Kasumi-1 (cell line): ENCODE measurements at regions not wholly inside any gene's neighbourhood (a gene's known extent, or its start where the extent isn't known, plus 50 kb on each side); places are given as distances from the start of the nearest gene placed in this dataset.
"Not testable (repeated sequence)": the region's sequence is repeated elsewhere in the genome, so short reads cannot be mapped to it uniquely, and the experiment has no call there.

Experiments
- DNase-seq, 2 experiments: peaks; one replicate each; lab custom pipeline; 2025; lab: John Stamatoyannopoulos, UW

DNA sequence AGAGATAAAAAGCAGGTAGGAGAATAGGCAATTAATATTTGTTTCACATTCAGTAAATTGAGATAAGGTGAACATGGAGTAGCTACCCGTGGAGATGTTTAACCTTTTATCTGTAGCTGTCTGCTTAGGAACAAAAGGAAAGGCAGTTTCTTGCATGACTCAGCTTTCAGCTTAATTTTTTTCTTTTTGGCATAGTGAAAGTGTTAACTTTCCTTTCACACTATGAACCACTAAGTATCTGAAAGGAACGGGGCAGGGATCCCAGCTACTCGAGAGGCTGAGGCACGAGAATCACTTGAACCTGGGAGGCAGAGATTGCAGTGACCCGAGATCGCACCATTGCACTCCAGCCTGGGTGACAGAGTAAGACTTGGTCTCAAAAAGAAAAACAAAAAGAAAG is 176.0 kb downstream of the LACC1 start:
- DNase-seq, result not testable (repeated sequence)

DNA sequence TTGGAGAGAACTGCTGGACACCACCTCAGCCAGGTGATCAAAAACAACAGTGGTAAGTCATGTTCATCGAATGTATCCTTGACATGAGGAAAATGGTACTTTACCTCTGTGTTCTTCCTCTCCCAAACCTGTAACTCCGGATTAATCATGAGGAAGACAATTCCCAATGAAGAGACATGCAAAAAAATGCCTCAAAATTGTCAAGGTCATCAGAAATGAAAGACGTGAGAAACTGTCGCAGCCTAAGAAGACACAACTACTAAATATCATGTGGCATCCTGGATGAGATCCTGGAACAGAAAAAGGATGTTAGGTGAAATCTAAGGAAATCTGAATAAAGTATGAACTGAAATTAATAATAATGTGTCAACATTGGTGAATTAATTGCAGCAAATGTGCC is 178.4 kb downstream of the LACC1 start:
- DNase-seq, result no peak

DNA sequence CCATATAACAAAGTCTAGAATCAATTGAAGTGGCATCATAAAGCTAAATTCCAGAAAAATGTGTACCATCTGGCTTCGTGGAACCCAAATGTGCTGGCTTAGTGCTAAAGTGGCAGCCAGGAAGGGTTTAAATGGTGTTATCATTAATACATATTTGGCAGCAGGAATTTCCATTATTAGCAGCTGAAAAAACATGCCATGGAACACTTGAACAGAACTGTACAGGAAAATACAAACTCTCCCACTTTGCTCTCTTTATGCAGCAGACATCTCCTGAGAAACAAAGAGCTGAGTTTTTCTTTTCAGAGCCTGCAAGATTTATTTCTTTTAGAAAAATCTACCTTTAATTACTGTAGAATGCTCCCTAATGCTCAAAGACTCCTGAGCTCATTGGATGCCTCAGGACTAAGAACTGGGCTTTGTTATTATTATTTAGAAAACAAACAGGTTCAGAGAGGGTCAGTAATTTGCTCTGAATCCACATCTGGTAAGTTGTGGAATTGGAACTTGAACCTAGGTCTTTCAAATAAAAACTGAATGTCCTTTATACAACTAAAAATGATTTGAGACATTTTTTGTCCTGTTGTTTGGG is 179.0 kb downstream of the LACC1 start:
- no peak for DNase-seq

DNA sequence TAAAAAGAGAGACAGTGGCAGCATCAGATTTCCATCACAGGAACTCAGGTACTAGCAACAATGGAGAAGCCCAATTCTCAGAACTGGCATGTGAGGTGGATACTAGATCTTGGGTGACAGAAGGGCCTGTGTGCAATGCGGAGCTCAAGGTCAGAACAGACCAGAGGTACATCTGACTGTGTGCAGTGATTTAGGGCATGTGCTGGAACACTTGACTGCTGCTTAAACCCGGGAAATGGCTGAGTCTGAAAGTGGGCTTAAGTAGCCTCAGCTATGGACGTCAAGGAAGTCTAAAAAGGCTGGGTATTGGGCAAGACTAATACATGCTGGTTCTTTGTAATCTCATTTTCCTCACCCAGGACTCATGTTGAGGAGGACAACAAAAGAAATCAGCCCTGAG is 182.2 kb downstream of the LACC1 start:
- DNase-seq, result no peak

DNA sequence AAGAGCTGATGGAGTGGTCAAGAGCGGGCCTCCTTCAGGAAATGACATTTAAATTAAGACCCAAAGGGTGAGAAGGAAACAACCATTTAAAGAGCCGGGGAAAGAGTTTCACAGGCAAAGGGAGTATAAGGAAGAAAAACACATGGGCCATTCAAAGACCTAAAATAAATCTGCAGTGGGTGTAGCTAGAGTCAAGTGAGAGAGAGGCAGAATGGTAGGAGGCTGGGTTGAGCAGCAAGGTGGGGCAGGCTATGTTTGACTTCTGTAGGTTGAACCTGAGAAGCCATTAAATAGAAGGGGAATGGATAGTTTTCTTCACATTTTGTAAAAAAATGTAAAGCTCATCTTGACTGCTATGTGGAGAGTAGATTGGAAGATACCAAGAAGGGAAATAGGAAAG is 183.8 kb downstream of the LACC1 start:
- no peak for DNase-seq

DNA sequence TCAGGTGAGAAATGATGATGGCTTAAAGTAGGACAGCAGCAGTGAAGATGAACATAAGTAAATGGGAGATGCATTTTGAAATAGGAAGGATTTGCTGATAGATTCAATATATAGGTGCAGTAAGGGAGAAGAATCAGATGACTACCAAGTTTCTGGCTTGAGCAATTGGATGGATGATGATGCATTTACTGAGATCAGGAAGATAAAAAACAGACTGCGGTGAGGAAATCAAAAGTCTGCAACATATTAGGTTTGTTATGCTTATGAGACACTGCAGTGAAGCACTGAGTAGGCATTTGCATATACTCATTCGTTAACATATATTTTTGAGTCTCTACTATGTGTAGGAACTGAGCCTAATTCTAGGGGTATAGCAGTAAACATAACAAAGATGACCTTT is 184.2 kb downstream of the LACC1 start:
- no peak for DNase-seq

DNA sequence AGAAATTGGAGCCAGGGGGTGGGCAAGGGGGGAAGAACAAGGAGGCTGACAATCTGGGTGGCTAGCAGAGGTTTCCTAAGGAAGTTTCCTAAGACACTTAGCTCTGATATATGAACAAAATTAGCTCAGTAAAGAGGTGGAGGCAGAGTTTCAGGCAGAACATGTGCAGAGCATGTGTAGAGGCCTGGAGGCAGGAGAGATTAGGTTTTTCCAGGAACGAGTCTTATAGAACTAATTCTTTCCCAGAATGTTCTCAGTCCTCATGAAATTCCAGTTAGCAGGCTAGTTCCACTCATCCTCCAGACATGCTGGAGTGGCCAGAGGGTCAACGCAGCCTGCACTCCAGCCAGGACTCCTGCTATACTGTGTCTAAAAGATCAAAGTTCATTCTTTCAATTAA is 184.7 kb downstream of the LACC1 start:
- no peak for DNase-seq

DNA sequence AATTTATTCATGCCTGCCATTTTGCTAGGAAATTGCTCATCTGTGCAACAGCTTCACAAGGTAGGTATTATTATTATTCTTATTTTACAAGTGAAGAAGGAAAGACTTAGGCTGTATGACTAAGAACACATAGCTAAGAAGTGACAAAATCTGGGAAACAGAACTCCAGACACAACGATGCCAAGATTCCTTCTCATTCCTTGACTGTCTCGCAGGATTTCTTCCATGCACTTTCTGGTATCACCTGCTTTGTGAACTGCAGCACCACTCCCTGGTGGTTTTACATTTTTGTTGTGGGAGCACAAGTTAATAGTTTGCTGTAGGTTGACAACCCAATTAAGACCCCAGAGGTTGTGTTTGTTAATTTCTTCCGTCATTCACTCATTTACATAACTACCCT is 188.5 kb downstream of the LACC1 start:
- DNase-seq, result no peak

DNA sequence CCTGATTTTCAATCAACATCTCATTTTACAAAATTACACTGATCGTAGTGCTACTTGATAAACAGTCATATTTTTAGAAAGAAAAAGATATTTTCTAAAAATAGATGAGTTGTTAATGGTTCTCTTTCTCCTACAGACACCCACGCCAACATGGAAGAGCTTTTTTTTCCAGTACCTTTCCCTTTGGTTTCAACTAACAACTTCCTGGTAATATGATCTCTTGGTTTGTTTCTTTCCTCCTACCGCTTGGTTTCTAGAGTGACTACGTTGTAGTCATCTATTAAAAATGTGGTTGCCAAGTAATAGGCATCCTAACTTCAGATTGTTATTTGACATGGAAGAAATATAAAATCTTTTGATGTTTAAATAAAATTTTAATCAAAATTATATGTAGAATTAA is 189.0 kb downstream of the LACC1 start:
- no peak for DNase-seq

DNA sequence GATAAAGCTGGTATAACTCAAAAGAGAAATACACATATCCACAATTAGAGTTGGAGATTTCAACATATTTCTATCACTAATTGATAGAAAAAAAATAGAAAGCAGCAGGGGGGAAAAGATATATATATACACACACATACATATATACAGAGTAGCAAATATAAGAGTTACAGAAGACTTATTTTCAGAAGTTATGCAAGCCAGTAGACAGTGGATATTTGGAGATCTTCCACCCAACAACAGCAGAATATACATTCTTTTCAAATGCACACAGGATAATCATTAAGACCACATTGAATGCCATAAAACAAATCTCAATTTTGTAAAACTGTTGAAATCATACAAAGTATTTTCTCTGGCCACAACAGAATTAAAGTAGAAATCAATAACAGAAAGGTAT is 192.8 kb downstream of the LACC1 start:
- DNase-seq, result peak; percentile 3 to 34

DNA sequence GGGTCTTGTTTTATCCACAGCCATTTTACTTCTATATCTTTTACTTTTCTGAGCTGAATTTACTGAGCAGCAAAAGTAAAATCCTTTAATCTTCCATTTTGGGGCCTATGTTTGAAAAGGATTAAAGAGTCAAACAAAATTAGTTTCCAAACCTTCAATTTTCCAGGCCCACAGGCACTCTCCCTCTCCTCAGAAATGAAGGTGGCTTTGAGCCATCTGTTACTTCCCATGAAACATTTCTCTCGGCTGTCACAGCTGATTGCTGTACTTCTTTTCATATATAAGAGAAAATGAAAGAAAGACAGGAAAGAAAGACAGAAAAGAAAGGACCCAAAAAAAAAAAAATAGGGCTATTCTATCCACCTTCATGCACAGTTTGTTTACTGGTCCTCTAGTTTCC is 194.9 kb downstream of the LACC1 start:
- DNase-seq, result no peak

DNA sequence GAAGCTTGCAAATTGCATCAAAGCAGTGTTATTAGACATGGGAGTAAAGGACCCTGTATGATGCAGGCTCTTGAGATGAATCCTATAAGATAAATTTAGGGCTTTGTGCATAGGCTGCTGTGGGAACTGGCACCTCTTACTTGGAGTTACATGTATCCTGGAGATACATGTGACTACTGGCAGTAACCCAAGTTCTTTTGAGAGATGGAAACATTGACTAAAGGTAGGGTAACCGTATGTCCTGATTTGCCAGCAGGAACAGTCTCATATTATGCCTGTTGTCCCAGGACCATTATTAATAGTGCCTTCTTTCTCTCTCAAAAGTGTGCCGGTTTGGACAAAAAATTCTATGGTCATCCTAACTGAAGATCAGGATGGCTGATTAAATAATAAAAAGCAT is 195.4 kb downstream of the LACC1 start:
- no peak for DNase-seq

DNA sequence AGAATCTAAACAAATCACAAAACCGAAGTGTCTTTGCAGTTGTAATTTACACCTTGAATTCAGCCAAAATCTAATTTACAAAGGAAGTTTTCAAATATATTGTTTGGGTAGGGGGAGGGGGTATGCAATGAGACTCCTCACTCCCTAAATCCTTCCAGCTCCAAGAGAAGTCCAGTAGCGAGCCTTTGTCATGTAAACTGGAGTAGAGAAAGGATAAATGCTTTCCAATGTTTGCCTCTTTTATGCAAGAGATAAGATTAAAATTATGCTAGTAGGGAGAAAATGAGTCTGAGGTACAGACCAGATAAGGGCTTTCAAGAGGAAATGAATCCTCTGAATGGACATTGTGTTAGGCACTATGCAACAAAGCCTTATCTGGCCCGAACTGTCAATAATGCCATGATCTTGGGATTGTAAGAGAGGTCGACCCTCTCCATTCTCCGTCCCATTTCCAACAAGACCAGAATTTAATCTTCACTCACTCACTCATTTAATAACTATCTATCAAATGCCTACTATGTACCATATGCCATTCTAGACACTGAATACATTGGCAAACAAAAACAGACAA is 199.2 kb downstream of the LACC1 start:
- no peak for DNase-seq

DNA sequence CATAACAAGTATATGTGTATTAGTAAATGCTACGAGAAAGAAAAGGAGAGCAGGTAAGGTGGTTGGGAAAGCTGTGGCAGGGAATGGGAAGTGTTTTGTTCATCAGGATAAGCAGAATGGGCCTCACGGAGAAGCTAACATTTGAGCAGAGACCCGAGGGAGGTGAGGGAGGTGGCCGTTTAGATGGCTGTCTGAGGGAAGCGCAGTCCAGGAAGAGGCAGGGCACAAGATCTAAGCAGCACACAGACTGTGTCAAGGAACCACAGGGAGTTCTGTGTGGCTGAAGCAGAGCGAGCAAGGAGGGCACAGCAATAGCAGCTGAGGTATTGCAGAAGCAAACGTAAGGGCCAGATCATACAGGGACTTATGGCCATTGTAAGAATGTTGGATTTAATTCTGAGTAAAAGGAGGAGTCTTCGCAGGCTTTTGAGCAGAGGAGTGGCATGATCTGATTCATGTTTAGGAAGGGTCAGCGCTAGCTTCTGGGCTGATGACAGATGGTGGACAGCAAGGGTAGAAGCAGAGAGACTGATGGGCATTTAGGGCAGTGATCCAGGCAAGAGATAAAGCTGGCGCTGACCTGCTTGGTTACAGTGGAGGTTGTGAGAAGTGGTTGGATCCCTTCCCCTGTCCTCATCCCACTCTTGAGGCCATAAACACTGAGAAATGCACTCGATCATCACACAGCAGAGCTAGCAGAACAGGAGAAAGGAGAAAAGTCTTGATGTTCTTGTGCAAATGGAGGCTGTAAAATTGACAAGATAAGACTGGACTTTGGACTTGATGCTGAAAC is 199.9 kb downstream of the LACC1 start:
- DNase-seq, result no peak

DNA sequence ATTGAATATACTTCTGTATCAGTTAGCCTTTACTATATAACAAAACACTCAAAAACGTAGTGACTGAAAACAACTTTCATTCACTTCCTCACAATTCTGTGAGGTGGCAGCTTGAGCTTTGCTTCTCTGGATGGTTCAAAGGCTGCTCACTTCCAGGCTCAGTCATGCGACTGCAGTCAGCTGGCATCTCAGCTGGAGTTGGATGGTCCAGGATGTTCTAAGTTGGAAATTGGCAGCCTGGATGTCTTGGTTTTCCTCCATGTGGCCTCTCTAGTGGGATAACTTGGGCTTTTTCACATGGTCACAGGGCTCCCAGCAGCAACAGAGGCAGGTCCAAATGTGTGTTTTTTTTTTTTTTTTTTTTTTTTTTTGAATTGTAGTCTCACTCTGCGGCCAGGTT is 204.4 kb downstream of the LACC1 start:
- DNase-seq, result no peak

DNA sequence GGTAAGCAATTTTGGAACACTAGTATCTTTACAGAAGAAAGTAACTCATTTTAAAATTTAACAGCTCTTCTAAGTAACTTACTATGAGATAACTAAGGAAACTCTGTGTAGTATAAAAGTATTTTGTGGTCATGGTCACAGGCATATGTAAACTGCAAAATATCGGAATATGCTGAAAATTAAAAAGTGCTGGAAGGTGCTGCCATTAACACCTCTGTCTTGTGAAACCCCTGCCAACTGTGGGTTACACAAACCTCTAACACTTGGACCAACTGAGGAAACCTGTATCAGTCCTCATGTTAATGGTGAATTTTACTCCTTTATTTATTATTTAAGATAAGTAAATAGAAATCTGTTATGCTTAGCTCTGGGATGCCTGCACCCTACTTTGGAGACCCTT is 206.7 kb downstream of the LACC1 start:
- DNase-seq, result no peak

DNA sequence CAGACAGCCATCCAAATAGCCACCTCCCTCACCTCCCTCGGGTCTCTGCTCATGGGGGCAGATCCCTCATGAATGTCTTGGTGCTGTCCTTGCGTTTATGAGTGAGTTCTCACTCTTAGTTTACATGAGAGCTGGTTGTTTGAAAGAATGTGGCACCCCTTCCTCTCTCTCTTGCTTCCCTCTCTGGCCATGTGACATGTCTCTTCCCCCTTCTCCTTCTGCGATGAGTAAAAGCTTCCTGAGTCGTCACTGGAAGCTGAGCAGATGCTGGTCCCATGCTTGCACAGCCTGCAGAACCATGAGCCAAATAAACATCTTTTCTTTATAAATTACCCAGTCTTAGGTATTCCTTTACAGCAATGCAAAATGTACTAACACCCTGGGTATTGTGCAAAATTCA is 208.7 kb downstream of the LACC1 start:
- no peak for DNase-seq

DNA sequence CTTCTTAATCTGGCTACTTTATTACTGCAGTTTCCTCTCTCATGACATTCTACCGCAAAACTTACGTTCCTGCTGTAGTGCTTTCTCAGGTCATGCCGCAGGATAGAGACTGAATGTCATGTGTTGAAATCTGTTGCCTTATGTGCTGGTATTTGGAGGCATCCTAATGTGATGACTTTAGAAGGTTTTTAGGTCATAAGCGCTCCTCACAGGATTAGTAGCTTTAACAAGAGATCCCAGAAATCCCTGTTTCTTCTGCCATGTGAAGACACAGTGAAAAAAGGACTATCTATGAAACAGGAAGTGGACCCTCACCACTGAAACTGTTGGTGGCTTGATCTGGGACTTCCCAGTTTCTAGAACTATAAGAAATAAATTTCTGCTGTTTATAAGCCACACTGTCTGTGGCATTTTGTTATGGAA is 209.3 kb downstream of the LACC1 start:
- DNase-seq, result no peak

DNA sequence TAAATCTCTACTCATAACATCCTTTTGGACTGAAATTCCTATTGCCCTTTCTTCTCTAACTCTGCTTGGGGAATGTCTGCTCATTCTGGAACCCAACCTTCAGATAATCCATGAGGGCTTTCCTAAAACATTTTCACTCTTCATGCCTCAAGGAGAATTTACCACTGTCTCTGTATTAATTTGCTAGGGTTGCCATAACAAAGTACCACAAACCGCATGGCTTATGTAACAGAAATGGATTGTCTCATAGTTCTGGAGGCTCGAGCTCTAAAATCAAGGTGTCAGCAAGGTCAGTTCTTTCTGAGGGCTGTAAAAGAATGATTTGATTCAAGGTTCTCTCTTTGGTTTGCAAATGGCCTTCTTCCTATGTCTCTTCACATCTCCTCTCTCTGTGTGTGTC is 209.7 kb downstream of the LACC1 start:
- DNase-seq, result no peak

DNA sequence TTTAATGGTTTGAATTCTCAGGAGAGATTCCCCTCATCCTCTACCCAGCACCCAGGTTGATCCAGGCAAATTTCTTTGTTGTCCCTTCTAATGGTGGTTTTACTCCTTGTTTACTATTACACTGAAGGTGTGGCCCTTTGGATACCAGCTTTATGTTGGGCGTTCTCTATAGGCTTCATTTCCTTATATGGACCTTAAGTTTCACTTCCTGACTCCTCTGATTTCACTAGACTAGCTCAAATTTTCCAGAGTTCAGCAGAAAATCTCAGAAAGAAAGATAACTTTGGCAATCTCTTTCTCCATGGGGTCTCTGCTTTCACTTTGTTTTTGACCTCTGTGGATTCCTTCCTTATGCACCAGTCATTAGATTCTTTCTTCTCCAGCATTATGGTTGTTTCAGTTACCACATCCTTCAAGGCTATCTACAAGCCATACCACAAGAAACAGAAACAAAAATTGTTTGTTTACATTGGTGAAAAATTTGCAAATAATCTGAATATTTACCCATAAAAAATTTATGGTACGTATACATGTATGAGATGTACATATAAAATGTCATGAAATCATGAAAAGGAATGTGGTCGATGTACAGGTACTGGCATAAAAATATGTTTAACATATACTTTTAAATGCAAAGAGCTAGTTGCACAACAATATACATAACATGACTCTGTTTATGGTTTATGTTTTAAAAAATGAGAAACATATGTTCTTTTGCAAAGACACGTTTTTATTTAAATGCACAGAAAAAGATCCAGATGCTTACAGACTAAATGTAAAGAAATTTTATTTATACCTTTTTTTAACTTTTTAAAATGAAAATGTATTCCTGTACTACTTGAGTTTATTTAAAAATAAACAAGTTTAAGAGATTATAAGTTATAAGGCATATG is 212.6 kb downstream of the LACC1 start:
- no peak for DNase-seq

DNA sequence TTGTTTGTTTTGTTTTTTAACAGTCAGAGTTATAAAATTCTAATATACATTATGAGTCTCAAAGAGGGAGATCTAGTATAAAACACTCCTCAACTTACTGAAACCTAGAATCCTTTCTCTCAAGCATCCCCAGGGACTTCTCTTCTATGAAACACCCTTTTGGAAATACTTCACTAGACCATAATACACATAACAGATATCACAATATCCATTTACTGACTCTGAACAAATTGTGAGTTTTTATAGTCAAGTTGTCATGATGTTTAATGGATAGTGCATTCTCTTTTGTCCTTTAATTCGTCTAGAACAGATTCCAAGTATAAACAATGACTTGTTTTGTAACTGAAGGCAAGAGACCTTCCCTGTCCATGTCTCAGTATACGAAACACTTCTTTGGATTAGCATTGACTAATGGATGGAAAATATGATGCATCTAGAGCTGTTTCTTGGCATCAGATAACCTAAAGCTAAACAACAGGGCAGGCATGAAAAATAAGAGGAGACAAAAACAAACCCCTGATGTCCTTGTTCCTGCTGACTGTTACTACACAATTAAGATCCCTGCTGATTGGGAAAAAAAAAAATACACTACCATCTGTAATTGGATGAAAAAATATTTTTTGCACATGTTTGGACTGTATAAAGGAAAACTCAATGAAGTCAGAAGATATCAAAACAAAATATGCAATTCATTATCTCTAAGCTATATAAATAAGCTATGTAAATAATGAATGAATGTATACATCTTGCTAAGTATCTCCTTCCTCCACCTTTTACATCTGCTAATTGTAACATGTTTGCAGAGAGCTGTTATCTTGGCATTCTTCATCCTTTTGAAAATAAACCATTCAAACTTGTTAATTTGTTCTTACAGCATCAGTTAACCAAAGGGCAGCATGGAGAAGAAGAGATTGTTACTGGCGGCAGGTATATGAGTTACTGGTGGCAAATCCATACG is 214.2 kb downstream of the LACC1 start:
- DNase-seq, result no peak
